Renal cortex interstitium (tissue), 11 donors: ENCODE measurements at regions not wholly inside any gene's neighbourhood (a gene's known extent, or its start where the extent isn't known, plus 50 kb on each side); places are given as distances from the start of the nearest gene placed in this dataset.
"Not testable (repeated sequence)": the region's sequence is repeated elsewhere in the genome, so short reads cannot be mapped to it uniquely, and the experiment has no call there.

ENCODE experiments used
- DNase-seq, 11 donors: peaks; one replicate each; pipeline ENCODE4 v3.0.0-alpha.2; 2013; ENCODE audit warnings: low read depth in 9 of 11, low spot score in 4 of 11; ENCODE audit errors: extremely low read depth in 1 of 11

GRCh38 chr4:156298230-156298629 lies 344.6 kb upstream of the CTSO start:
- DNase-seq = peak in 6 of 11 donors; percentile 13 to 34 (median 24)

GRCh38 chr4:156295676-156296195 lies 342.1 kb upstream of the CTSO start:
- DNase-seq = no peak

GRCh38 chr4:156294577-156294976 lies 340.9 kb upstream of the CTSO start:
- DNase-seq = peak in 5 of 11 donors; percentile 11 to 33 (median 20)

- peak in 3 of 11 donors; percentile 3 to 21 (median 8) for DNase-seq
Observed at GRCh38 chr4:156293657-156294297, 340.1 kb upstream of the CTSO start.

GRCh38 chr4:156291317-156291716 lies 337.7 kb upstream of the CTSO start:
- no peak for DNase-seq

GRCh38 chr4:156290811-156291210 lies 337.1 kb upstream of the CTSO start:
- no peak for DNase-seq

GRCh38 chr4:156290026-156290425 lies 336.4 kb upstream of the CTSO start:
- not testable (repeated sequence) for DNase-seq

GRCh38 chr4:156280686-156281085 lies 327.0 kb upstream of the CTSO start:
- DNase-seq = no peak

GRCh38 chr4:156265407-156265806 lies 311.7 kb upstream of the CTSO start:
- DNase-seq = no peak

- DNase-seq = no peak
Observed at GRCh38 chr4:156261230-156261629, 307.6 kb upstream of the CTSO start.

- DNase-seq = no peak
Observed at GRCh38 chr4:156255230-156256007, 301.8 kb upstream of the CTSO start.

- no peak for DNase-seq
Observed at GRCh38 chr4:156252358-156252921, 298.8 kb upstream of the CTSO start.

GRCh38 chr4:156251373-156252065 lies 297.9 kb upstream of the CTSO start:
- DNase-seq = no peak

GRCh38 chr4:156248917-156249316 lies 295.3 kb upstream of the CTSO start:
- DNase-seq = no peak

- no peak for DNase-seq
Observed at GRCh38 chr4:156247470-156247869, 293.8 kb upstream of the CTSO start.

GRCh38 chr4:156243015-156243414 lies 289.3 kb upstream of the CTSO start:
- DNase-seq = no peak

GRCh38 chr4:156242390-156242789 lies 288.7 kb upstream of the CTSO start:
- DNase-seq = no peak

GRCh38 chr4:156241896-156242295 lies 288.2 kb upstream of the CTSO start:
- no peak for DNase-seq

GRCh38 chr4:156238171-156238570 lies 284.5 kb upstream of the CTSO start:
- no peak for DNase-seq

GRCh38 chr4:156237231-156237630 lies 283.6 kb upstream of the CTSO start:
- no peak for DNase-seq
